Duodenal mucosa (tissue), 2 donors: ENCODE measurements at regions not wholly inside any gene's neighbourhood (a gene's known extent, or its start where the extent isn't known, plus 50 kb on each side); places are given as distances from the start of the nearest gene placed in this dataset.
"Not testable (repeated sequence)": the region's sequence is repeated elsewhere in the genome, so short reads cannot be mapped to it uniquely, and the experiment has no call there.

Source experiments
- H3K27ac ChIP-seq: one replicate; pipeline ENCODE4 v1.7.0; 2013; ENCODE audit warnings: low read depth, low read length
- H3K27me3 ChIP-seq, 2 donors: one replicate each; pipeline ENCODE4 v1.7.0; 2013; ENCODE audit warnings: low read length in 2 of 2, control low read depth in 1 of 2; ENCODE audit not compliant: insufficient read depth in 2 of 2, control insufficient read depth in 1 of 2
- H3K36me3 ChIP-seq, 2 donors: one replicate each; pipeline ENCODE4 v1.7.0; 2013; ENCODE audit warnings: low read length in 2 of 2, control low read depth in 1 of 2; ENCODE audit not compliant: insufficient read depth in 2 of 2, control insufficient read depth in 1 of 2
- H3K4me1 ChIP-seq, 2 donors: one replicate each; pipeline ENCODE4 v1.7.0; 2013; ENCODE audit warnings: low read length in 2 of 2, control low read depth in 1 of 2; ENCODE audit not compliant: insufficient read depth in 2 of 2, control insufficient read depth in 1 of 2
- H3K4me3 ChIP-seq, 2 donors: one replicate each; pipeline ENCODE4 v1.7.0; 2013; ENCODE audit warnings: low read length in 2 of 2, low read depth in 1 of 2
- H3K9ac ChIP-seq, 2 donors: one replicate each; pipeline ENCODE4 v1.7.0; 2013; ENCODE audit warnings: low read length in 2 of 2, low read depth in 1 of 2
- H3K9me3 ChIP-seq, 2 donors: one replicate each; pipeline ENCODE4 v1.7.0; 2013; ENCODE audit warnings: low read length in 2 of 2, control low read depth in 1 of 2; ENCODE audit not compliant: control insufficient read depth in 1 of 2

GRCh38 chr9:108750661-108751215, 105.0 kb downstream of the ACTL7B start:
- H3K4me1 ChIP-seq = peaks cover 0 to 7% of the 10 kb centered on the region in 2 donors
- no peak overlapping the region for H3K9ac ChIP-seq

GRCh38 chr9:108748776-108749175, 107.0 kb downstream of the ACTL7B start:
- peaks cover 0 to 7% of the 10 kb centered on the region in 2 donors for H3K4me1 ChIP-seq
- H3K36me3 ChIP-seq = no peaks in the 10 kb centered on the region
- no peak overlapping the region for H3K4me3 ChIP-seq
- no peak overlapping the region for H3K27ac ChIP-seq
- H3K27me3 ChIP-seq = no peaks in the 10 kb centered on the region
- H3K9ac ChIP-seq = no peak overlapping the region
- H3K9me3 ChIP-seq = no peaks in the 10 kb centered on the region

More at GRCh38 chr9:108750661-108751215, 105.0 kb downstream of the ACTL7B start:
- no peaks in the 10 kb centered on the region for H3K27me3 ChIP-seq
- H3K36me3 ChIP-seq = no peaks in the 10 kb centered on the region
- H3K4me3 ChIP-seq = no peak overlapping the region
- no peak overlapping the region for H3K27ac ChIP-seq
- no peaks in the 10 kb centered on the region for H3K9me3 ChIP-seq

DNA sequence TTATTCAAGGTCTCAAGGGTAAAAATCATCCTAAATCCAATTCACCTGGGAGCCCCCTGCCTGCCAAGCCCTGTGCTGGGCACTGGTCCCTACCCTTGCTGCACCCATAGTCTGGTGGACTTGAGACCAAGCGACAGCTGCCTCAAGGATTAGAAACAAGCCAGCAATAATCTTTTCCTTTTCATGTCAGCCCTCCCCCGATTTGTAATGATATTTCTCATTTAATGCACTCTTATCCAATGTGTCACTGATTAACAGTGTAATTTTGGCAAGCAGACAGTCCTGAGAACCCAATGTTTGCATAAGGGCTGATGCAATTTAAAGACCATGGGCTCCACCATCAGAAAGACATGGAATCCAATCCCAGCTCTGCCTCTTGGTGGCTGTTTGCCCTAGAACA, 108.9 kb downstream of the ACTL7B start:
- Histone ChIP-seq H3K4me3 (no peak overlapping the region), H3K9me3 (no peaks in the 10 kb centered on the region), H3K4me1 (peaks cover 0 to 7% of the 10 kb centered on the region in 2 donors), H3K36me3 (no peaks in the 10 kb centered on the region), H3K27ac (no peak overlapping the region), H3K9ac (no peak overlapping the region), H3K27me3 (no peaks in the 10 kb centered on the region)

DNA sequence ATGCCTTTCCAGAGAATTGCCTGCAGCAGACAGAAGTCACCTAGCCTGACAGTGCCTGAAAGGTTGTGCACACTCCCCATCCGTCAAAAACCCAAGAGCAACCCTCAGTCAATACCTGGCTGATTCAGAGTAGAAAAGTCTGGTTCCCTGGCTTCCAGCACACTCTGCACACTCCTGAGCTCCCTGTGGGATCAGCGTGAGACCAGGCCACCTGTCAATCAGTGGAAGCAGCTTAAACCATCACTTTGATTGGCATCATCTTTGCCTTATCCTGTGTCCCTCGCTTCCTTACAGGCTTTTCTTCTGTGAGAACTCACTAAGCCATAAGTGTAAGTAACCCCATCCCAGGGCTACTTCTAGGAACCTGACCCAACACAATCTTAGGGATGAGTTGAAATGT, 109.8 kb downstream of the ACTL7B start:
- H3K27me3 ChIP-seq = no peaks in the 10 kb centered on the region
- no peak overlapping the region for H3K9ac ChIP-seq
- no peaks in the 10 kb centered on the region for H3K36me3 ChIP-seq
- H3K4me3 ChIP-seq = no peak overlapping the region
- peaks cover 0 to 7% of the 10 kb centered on the region in 2 donors for H3K4me1 ChIP-seq
- no peak overlapping the region for H3K27ac ChIP-seq
- no peaks in the 10 kb centered on the region for H3K9me3 ChIP-seq

- Histone ChIP-seq H3K9ac (no peak overlapping the region), H3K4me1 (peaks cover 0 to 7% of the 10 kb centered on the region in 2 donors), H3K4me3 (no peak overlapping the region), H3K9me3 (no peaks in the 10 kb centered on the region), H3K27me3 (no peaks in the 10 kb centered on the region), H3K27ac (no peak overlapping the region), H3K36me3 (no peaks in the 10 kb centered on the region)
Observed at GRCh38 chr9:108744641-108745040, 111.1 kb downstream of the ACTL7B start.

DNA sequence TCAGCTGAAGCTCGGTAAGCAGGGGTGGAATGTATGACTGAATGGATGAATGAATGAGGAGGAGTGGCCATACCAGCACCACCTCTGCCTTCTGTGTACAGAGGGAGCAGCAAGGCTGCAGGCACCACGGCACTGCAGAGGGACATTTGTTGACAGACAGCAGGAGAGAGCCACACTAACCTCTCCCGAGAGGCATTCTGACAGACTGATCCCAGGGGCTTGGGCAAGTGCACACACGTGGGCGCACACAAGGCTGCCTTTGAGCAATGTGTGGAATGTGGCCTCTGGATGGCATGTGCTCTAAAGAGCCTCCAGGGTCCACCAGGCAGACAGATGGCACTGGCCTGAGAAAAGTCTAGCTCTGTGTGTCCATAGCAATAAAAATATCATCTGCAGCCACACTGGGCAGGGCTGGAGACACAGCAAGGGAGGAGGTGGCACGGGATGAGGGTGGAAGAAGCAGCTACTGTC, 111.8 kb downstream of the ACTL7B start:
- Histone ChIP-seq H3K9me3 (no peaks in the 10 kb centered on the region), H3K9ac (no peak overlapping the region), H3K4me1 (peaks cover 0 to 5% of the 10 kb centered on the region in 2 donors), H3K27ac (no peak overlapping the region), H3K27me3 (no peaks in the 10 kb centered on the region), H3K4me3 (no peak overlapping the region), H3K36me3 (no peaks in the 10 kb centered on the region)

DNA sequence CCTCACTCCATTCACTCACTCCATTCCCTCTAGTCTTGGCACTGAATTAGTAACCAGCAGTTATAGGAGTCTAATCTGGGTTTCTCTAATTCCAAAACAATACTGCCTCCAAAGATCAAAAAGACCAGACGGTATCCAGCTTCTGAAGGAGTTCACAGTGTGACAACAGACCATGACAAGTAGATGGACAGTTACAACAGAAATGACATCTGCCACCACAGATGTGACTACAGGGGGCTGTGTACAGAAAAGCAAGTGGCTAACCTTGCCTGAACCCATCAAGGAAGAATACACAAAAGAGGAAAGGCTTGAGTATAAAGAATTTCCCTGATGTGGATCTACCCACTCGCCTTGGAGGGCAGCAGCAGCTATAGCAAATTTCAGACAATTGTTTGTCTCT, 112.4 kb downstream of the ACTL7B start:
- H3K9me3 ChIP-seq = no peaks in the 10 kb centered on the region
- no peak overlapping the region for H3K4me3 ChIP-seq
- H3K36me3 ChIP-seq = no peaks in the 10 kb centered on the region
- H3K27ac ChIP-seq = no peak overlapping the region
- no peak overlapping the region for H3K9ac ChIP-seq
- no peaks in the 10 kb centered on the region for H3K4me1 ChIP-seq
- H3K27me3 ChIP-seq = no peaks in the 10 kb centered on the region

GRCh38 chr9:108742191-108742590, 113.6 kb downstream of the ACTL7B start:
- H3K36me3 ChIP-seq = no peaks in the 10 kb centered on the region
- H3K4me3 ChIP-seq = no peak overlapping the region
- no peak overlapping the region for H3K27ac ChIP-seq
- H3K4me1 ChIP-seq = no peaks in the 10 kb centered on the region
- no peaks in the 10 kb centered on the region for H3K27me3 ChIP-seq
- H3K9ac ChIP-seq = no peak overlapping the region
- no peaks in the 10 kb centered on the region for H3K9me3 ChIP-seq

- not testable (repeated sequence) for H3K36me3 ChIP-seq, H3K27me3 ChIP-seq, H3K9me3 ChIP-seq, H3K9ac ChIP-seq, H3K4me3 ChIP-seq, H3K4me1 ChIP-seq, H3K27ac ChIP-seq
Observed at GRCh38 chr9:108731292-108731691, 124.5 kb downstream of the ACTL7B start.

DNA sequence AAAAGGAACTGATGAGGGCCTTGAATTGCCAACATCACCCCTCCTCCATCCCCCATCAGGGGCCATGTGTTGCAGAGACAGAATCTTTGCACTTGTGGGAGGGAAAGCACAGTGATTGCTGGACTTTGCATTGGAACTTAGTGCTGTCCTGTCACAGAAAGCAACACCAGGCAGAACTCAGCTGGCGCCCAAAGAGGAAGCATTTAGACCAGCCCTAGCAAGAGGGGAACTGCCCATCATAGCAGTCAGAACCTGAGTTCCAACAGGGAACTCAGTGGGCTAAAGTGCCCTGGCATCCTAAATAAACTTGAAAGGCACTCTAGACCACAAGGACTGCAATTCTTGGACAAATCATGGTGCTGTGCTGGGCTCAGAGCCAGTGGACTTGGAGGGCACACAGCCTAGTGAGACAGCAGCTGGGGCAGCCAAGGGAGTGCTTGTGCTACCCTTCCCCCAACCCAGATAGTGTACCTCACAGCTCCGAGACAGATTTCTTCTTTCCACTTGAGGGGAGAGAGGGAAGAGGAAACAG, 128.1 kb downstream of the ACTL7B start:
- Histone ChIP-seq H3K4me1 (no peaks in the 10 kb centered on the region), H3K9me3 (no peaks in the 10 kb centered on the region), H3K27me3 (peaks cover 0 to 3% of the 10 kb centered on the region in 2 donors), H3K9ac (no peak overlapping the region), H3K27ac (no peak overlapping the region), H3K36me3 (no peaks in the 10 kb centered on the region), H3K4me3 (no peak overlapping the region)
